Hypothalamus (tissue), 51 donors: ENCODE measurements at regions not wholly inside any gene's neighbourhood (a gene's known extent, or its start where the extent isn't known, plus 50 kb on each side); places are given as distances from the start of the nearest gene placed in this dataset.
A peak's percentile ranks its signal among the peaks of the same experiment; 100 is the strongest.

Experiments
- DNase-seq, 51 donors: peaks; one replicate each; lab custom pipeline; 2025; lab: John Stamatoyannopoulos, UW

- DNase-seq = no peak
These were observed 228.7 kb upstream of the SFSWAP start for GRCh38 chr12:131482199-131482598.

- no peak for DNase-seq
These were observed 228.2 kb upstream of the SFSWAP start for GRCh38 chr12:131482686-131483085.

GRCh38 chr12:131486451-131487230 is 224.2 kb upstream of the SFSWAP start:
- no peak for DNase-seq

- DNase-seq = peak in 24 of 51 donors; percentile 6 to 61 (median 21)
These were observed 223.3 kb upstream of the SFSWAP start for GRCh38 chr12:131487388-131488124.

GRCh38 chr12:131489718-131490117 is 221.2 kb upstream of the SFSWAP start:
- no peak for DNase-seq

- DNase-seq = no peak
These were observed 219.7 kb upstream of the SFSWAP start for GRCh38 chr12:131491155-131491554.

- no peak for DNase-seq
These were observed 218.9 kb upstream of the SFSWAP start for GRCh38 chr12:131491916-131492490.

GRCh38 chr12:131493068-131493826 is 217.6 kb upstream of the SFSWAP start:
- DNase-seq = no peak

- DNase-seq = no peak
These were observed 216.7 kb upstream of the SFSWAP start for GRCh38 chr12:131494216-131494615.

GRCh38 chr12:131494741-131495524 is 216.0 kb upstream of the SFSWAP start:
- no peak for DNase-seq

GRCh38 chr12:131497966-131498365 is 212.9 kb upstream of the SFSWAP start:
- no peak for DNase-seq

GRCh38 chr12:131499160-131499863 is 211.6 kb upstream of the SFSWAP start:
- peak in 1 of 51 donors; percentile 15 for DNase-seq

- no peak for DNase-seq
These were observed 211.1 kb upstream of the SFSWAP start for GRCh38 chr12:131499864-131500190.

- DNase-seq = no peak
These were observed 210.3 kb upstream of the SFSWAP start for GRCh38 chr12:131500564-131500963.

GRCh38 chr12:131505561-131505960 is 205.3 kb upstream of the SFSWAP start:
- DNase-seq = no peak

- no peak for DNase-seq
These were observed 204.5 kb upstream of the SFSWAP start for GRCh38 chr12:131506426-131506825.

GRCh38 chr12:131507094-131507493 is 203.8 kb upstream of the SFSWAP start:
- no peak for DNase-seq

- DNase-seq = no peak
These were observed 203.0 kb upstream of the SFSWAP start for GRCh38 chr12:131507881-131508280.

- no peak for DNase-seq
These were observed 201.2 kb upstream of the SFSWAP start for GRCh38 chr12:131509701-131510100.

GRCh38 chr12:131510431-131510830 is 200.5 kb upstream of the SFSWAP start:
- DNase-seq = no peak
